IPS-20b (cell line): ENCODE measurements at regions not wholly inside any gene's neighbourhood (a gene's known extent, or its start where the extent isn't known, plus 50 kb on each side); places are given as distances from the start of the nearest gene placed in this dataset.

ENCODE experiments used
- H3K27ac ChIP-seq: one replicate; pipeline ENCODE4 v1.5.1; 2013; ENCODE audit warnings: low read length
- H3K27me3 ChIP-seq: 2 replicates; pipeline ENCODE4 v1.6.1; 2013; ENCODE audit warnings: mild to moderate bottlenecking, low read length, inconsistent platforms; ENCODE audit not compliant: insufficient read depth
- H3K36me3 ChIP-seq: 2 replicates; pipeline ENCODE4 v1.6.1; 2013; ENCODE audit warnings: low read depth, mild to moderate bottlenecking, inconsistent platforms, low read length, moderate library complexity; ENCODE audit not compliant: insufficient read depth
- H3K4me1 ChIP-seq: 2 replicates; pipeline ENCODE4 v1.6.1; 2013; ENCODE audit warnings: mild to moderate bottlenecking, control low read depth, inconsistent platforms, low read length, moderate library complexity; ENCODE audit not compliant: insufficient read depth
- H3K4me3 ChIP-seq: 2 replicates; pipeline ENCODE4 v1.5.1; 2013; ENCODE audit warnings: mild to moderate bottlenecking, low read length, inconsistent platforms
- H3K9ac ChIP-seq: 2 replicates; pipeline ENCODE4 v1.6.1; 2013; ENCODE audit warnings: low read depth, mild to moderate bottlenecking, inconsistent platforms, low read length, moderate library complexity
- H3K9me3 ChIP-seq: 2 replicates; pipeline ENCODE4 v1.6.1; 2013; ENCODE audit warnings: mild to moderate bottlenecking, low read depth, low read length, inconsistent platforms; ENCODE audit not compliant: insufficient read depth

GRCh38 chr3:23696842-23697241 is 108.9 kb upstream of the UBE2E1 start:
- no peak overlapping the region for H3K27ac ChIP-seq
- no peak overlapping the region for H3K4me3 ChIP-seq
- H3K27me3 ChIP-seq = no peaks in the 10 kb centered on the region; the same call in 1 of the 2 replicates
- H3K9me3 ChIP-seq = no peaks in the 10 kb centered on the region
- H3K4me1 ChIP-seq = no peaks in the 10 kb centered on the region
- H3K9ac ChIP-seq = no peak overlapping the region
- no peaks in the 10 kb centered on the region for H3K36me3 ChIP-seq

DNA sequence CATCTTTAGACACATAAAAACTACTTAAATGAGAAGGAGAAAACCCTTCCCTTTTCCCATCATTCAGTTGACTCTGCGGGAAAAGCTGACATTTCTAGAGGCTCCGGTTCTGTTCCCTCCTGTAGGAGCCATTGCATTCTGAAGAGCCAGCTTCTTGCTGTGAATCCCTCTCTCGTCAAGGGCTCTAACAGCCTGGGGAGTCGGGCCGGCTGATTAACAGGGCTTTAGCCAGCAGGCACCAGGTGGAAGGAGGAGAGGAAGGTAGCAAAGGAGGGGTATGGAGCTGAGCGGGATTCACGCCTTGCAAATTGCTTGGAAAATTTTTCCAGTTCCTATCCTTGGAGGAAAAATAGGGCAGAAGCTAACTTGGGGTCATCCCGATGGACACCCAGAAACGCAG is 108.3 kb upstream of the UBE2E1 start:
- Histone ChIP-seq H3K4me1 (no peaks in the 10 kb centered on the region), H3K4me3 (no peak overlapping the region), H3K9ac (no peak overlapping the region), H3K9me3 (no peaks in the 10 kb centered on the region), H3K36me3 (no peaks in the 10 kb centered on the region), H3K27me3 (no peaks in the 10 kb centered on the region; the same call in 1 of the 2 replicates), H3K27ac (no peak overlapping the region)

- no peaks in the 10 kb centered on the region; the same call in 1 of the 2 replicates for H3K27me3 ChIP-seq
- no peaks in the 10 kb centered on the region for H3K36me3 ChIP-seq
- no peak overlapping the region for H3K4me3 ChIP-seq
- no peak overlapping the region for H3K27ac ChIP-seq
- H3K9me3 ChIP-seq = no peaks in the 10 kb centered on the region
- no peak overlapping the region for H3K9ac ChIP-seq
- no peaks in the 10 kb centered on the region for H3K4me1 ChIP-seq
These were observed 107.0 kb upstream of the UBE2E1 start for GRCh38 chr3:23698652-23699313.

GRCh38 chr3:23700616-23701015 is 105.1 kb upstream of the UBE2E1 start:
- no peak overlapping the region for H3K4me3 ChIP-seq
- H3K9ac ChIP-seq = no peak overlapping the region
- H3K27ac ChIP-seq = no peak overlapping the region
- H3K9me3 ChIP-seq = no peaks in the 10 kb centered on the region
- no peaks in the 10 kb centered on the region for H3K36me3 ChIP-seq
- H3K4me1 ChIP-seq = no peaks in the 10 kb centered on the region
- H3K27me3 ChIP-seq = no peaks in the 10 kb centered on the region; the same call in 1 of the 2 replicates

- no peaks in the 10 kb centered on the region for H3K9me3 ChIP-seq
- H3K27me3 ChIP-seq = no peaks in the 10 kb centered on the region; the same call in 1 of the 2 replicates
- no peak overlapping the region for H3K27ac ChIP-seq
- no peak overlapping the region for H3K4me3 ChIP-seq
- no peak overlapping the region for H3K9ac ChIP-seq
- no peaks in the 10 kb centered on the region for H3K36me3 ChIP-seq
- H3K4me1 ChIP-seq = no peaks in the 10 kb centered on the region
These were observed 103.8 kb upstream of the UBE2E1 start for GRCh38 chr3:23701716-23702597.

GRCh38 chr3:23704298-23704697 is 101.5 kb upstream of the UBE2E1 start:
- Histone ChIP-seq H3K9ac (no peak overlapping the region), H3K4me3 (no peak overlapping the region), H3K27ac (no peak overlapping the region), H3K4me1 (no peaks in the 10 kb centered on the region), H3K9me3 (no peaks in the 10 kb centered on the region), H3K36me3 (no peaks in the 10 kb centered on the region), H3K27me3 (no peaks in the 10 kb centered on the region; the same call in 1 of the 2 replicates)

DNA sequence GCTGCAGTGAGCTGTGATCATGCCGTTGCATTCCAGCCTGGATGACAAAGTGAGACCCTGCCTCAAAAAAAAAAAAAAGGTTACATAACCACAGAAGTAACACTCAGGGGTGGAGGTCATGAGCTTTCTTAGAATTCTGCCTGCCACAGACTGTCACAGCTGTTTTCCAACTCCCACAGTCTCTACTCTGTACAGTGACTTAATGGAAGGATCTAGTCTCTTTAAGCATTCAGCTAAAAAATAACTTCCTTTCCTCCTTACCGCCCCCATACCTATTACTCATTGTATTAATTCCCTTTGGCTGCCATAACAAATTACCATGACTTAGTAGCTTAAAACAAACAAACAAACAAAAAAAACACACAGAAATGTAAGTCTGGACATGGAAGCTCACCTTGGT is 99.6 kb upstream of the UBE2E1 start:
- Histone ChIP-seq H3K4me1 (peaks cover 13% of the 10 kb centered on the region; the same call in 1 of the 2 replicates), H3K27me3 (no peaks in the 10 kb centered on the region), H3K4me3 (no peak overlapping the region), H3K27ac (no peak overlapping the region), H3K9ac (no peak overlapping the region), H3K36me3 (no peaks in the 10 kb centered on the region), H3K9me3 (no peaks in the 10 kb centered on the region)

DNA sequence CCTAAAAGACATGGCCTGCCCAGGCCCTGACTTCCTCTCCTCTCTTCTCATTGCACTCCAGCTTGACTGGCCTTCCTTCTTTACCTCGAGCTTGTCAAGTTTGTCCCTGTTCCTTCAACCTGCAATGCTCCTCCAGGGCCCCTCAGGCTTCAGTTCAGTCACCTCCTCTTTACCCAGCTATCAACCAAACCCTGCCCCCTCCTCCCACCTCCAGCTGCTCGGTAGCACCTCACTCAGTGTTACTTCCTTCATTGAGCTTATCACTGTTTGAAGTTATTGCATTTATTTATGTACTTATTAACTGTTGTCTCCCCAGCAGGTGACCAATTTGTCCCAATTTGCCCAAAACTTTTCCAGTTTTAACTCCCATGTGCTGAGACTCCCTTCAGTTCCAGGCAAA is 95.8 kb upstream of the UBE2E1 start:
- Histone ChIP-seq H3K9me3 (no peaks in the 10 kb centered on the region), H3K4me3 (no peak overlapping the region), H3K4me1 (peaks cover 22% of the 10 kb centered on the region; the same call in 1 of the 2 replicates), H3K27me3 (no peaks in the 10 kb centered on the region), H3K9ac (no peak overlapping the region), H3K36me3 (no peaks in the 10 kb centered on the region), H3K27ac (no peak overlapping the region)

DNA sequence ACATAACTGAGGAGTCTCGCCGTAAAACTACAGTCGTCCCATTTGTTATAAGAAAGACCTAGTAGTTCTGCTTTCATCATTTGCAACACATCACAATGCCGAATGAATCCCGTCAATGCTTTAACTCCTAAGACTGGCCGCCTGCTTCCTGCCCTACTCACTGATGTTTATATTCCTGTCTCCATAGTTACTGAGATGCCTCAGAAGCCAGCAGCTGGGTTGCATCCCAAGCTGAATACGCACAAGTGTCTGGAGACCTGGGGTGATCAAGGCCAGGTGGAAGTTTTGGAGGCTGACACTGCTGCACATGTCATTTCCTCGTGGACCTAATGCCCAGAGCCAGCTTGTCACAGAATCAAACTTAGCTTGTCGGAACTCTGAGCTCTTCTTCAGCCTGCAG is 95.2 kb upstream of the UBE2E1 start:
- Histone ChIP-seq H3K9ac (no peak overlapping the region), H3K9me3 (no peaks in the 10 kb centered on the region), H3K4me1 (peaks cover 22% of the 10 kb centered on the region; the same call in 1 of the 2 replicates), H3K4me3 (no peak overlapping the region), H3K27ac (no peak overlapping the region), H3K27me3 (no peaks in the 10 kb centered on the region), H3K36me3 (no peaks in the 10 kb centered on the region)

DNA sequence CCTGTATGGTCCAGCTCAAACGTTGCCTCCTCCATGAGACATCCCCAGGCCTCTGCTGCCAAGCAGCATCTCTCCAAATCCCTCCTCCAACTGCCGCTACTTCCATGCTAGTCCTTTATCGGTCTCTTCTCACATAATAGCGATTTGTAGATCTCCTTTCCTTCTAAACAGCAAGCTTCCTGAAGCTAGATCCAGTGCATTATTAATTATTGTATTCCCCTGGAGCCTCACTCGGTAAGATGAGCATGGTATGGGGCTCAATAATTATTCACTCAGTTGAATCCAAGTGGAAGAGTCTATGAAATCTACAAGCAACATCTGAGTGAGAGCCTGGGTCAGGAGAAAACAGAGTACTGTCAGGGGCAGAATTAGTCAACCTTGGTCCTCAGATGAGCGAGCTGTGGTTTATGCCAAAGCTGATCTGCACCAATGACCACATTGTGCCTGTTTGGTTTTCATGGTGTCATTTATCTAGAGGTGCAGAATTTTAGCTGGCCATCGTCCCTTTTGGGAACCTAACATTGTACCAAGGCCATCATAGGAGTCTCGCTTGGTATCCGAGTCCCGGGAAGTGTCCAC is 93.8 kb upstream of the UBE2E1 start:
- Histone ChIP-seq H3K27me3 (no peaks in the 10 kb centered on the region), H3K9me3 (peaks cover 5% of the 10 kb centered on the region; the same call in 1 of the 2 replicates), H3K9ac (no peak overlapping the region), H3K4me1 (peaks cover 22% of the 10 kb centered on the region; the same call in 1 of the 2 replicates), H3K36me3 (no peaks in the 10 kb centered on the region), H3K4me3 (no peak overlapping the region), H3K27ac (no peak overlapping the region)

DNA sequence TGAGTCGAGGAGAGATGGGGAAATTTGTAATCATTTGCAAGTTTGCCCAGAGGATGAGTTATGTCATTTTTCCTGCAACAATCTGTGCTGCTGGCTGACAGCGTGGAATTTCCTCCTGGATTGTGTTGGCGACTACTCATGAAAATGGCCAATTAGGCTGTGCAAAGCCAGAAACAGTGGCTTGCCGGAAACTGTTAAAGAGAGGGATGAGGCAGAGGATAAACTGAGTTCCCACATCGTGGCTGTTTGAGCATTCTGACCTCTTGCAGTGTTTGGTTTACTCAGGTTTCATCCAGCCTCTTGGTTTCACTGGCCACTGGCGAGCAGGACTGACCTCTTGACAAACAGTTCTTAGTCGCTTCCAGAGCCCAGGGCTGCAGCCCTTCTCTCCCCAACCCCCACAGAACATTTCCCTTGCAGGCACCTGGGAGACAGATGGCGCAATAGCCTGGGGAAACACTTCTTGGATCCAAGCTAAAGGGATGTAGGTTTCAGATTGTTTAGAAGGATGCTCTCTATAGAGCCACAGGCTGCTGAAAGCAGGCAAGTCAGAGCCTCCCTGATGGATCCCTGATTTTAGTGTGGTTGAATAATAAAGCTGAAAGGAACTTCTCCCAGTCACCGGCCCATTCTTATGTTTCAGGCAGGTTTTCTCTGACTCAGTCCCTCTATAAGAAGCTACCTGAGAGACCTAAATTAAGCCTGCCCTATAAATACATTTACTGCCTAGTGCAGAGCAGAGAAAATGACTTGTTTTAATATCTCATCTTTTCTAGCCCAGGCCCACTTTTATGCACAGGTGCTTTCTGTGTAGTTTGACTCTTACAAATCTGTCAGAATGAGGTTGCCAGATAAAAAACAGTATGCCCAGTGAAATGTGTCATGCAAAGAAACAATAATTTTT is 92.8 kb upstream of the UBE2E1 start:
- H3K9me3 ChIP-seq = peaks cover 5% of the 10 kb centered on the region; the same call in 1 of the 2 replicates
- peaks cover 22% of the 10 kb centered on the region; the same call in 1 of the 2 replicates for H3K4me1 ChIP-seq
- no peak overlapping the region for H3K9ac ChIP-seq
- H3K36me3 ChIP-seq = no peaks in the 10 kb centered on the region
- H3K27ac ChIP-seq = no peak overlapping the region
- H3K4me3 ChIP-seq = no peak overlapping the region
- no peaks in the 10 kb centered on the region for H3K27me3 ChIP-seq
